ENCODE measurements at regions not wholly inside any gene's neighbourhood (a gene's known extent, or its start where the extent isn't known, plus 50 kb on each side); places are given as distances from the start of the nearest gene placed in this dataset.

- no peak for TF ChIP-seq CTCF (IDR thresholded peaks at IDR 0.05)
- no peak for TF ChIP-seq POLR2A (IDR thresholded peaks at IDR 0.05)
Measured at GRCh38 chr6:134740473-134741199, 209.3 kb downstream of the ALDH8A1 start.

Data from Peyer's patch (tissue), 4 donors.